GM19438 (cell line): ENCODE measurements at regions not wholly inside any gene's neighbourhood (a gene's known extent, or its start where the extent isn't known, plus 50 kb on each side); places are given as distances from the start of the nearest gene placed in this dataset.

Experiments used
- ATAC-seq: cut with Tn5 transposase; IDR thresholded peaks from one replicate; pipeline ENCODE4 v1.9.1; 2021; ENCODE audit warnings: low read depth; ENCODE audit not compliant: unreplicated experiment

GRCh38 chr5:159452480-159453167 lies 122.3 kb upstream of the IL12B start:
- ATAC-seq: no peak

GRCh38 chr5:159453209-159453608 lies 122.9 kb upstream of the IL12B start:
- ATAC-seq: no peak

GRCh38 chr5:159456261-159456660 lies 126.0 kb upstream of the IL12B start:
- peak; percentile 0 for ATAC-seq

- peak; percentile 81 for ATAC-seq
Measured at GRCh38 chr5:159456722-159457465, 126.6 kb upstream of the IL12B start.

GRCh38 chr5:159458217-159458711 lies 128.0 kb upstream of the IL12B start:
- ATAC-seq: peak; percentile 28

GRCh38 chr5:159459132-159459627 lies 128.9 kb upstream of the IL12B start:
- ATAC-seq: no peak

- ATAC-seq: no peak
Measured at GRCh38 chr5:159459951-159460538, 129.8 kb upstream of the IL12B start.

GRCh38 chr5:159463590-159464321 lies 133.5 kb upstream of the IL12B start:
- no peak for ATAC-seq

- no peak for ATAC-seq
Measured at GRCh38 chr5:159465604-159466003, 135.3 kb upstream of the IL12B start.

GRCh38 chr5:159467666-159468065 lies 137.4 kb upstream of the IL12B start:
- no peak for ATAC-seq

GRCh38 chr5:159469496-159470372 lies 139.4 kb upstream of the IL12B start:
- ATAC-seq: peak; percentile 79

GRCh38 chr5:159471904-159472303 lies 141.6 kb upstream of the IL12B start:
- no peak for ATAC-seq

GRCh38 chr5:159475026-159475425 lies 144.7 kb upstream of the IL12B start:
- no peak for ATAC-seq

GRCh38 chr5:159478950-159479349 lies 148.7 kb upstream of the IL12B start:
- no peak for ATAC-seq

- no peak for ATAC-seq
Measured at GRCh38 chr5:159480849-159481248, 150.6 kb upstream of the IL12B start.

- no peak for ATAC-seq
Measured at GRCh38 chr5:159481751-159482150, 151.5 kb upstream of the IL12B start.

GRCh38 chr5:159486836-159487235 lies 156.5 kb upstream of the IL12B start:
- no peak for ATAC-seq

GRCh38 chr5:159488516-159488915 lies 158.2 kb upstream of the IL12B start:
- ATAC-seq: no peak

- ATAC-seq: no peak
Measured at GRCh38 chr5:159489779-159490178, 159.5 kb upstream of the IL12B start.

GRCh38 chr5:159490507-159490906 lies 160.2 kb upstream of the IL12B start:
- no peak for ATAC-seq
